HG03558 (cell line): ENCODE measurements at regions not wholly inside any gene's neighbourhood (a gene's known extent, or its start where the extent isn't known, plus 50 kb on each side); places are given as distances from the start of the nearest gene placed in this dataset.
"Not testable (repeated sequence)": the region's sequence is repeated elsewhere in the genome, so short reads cannot be mapped to it uniquely, and the experiment has no call there.

Experiments
- ATAC-seq: cut with Tn5 transposase; IDR thresholded peaks from one replicate; pipeline ENCODE4 v1.9.1; 2021; ENCODE audit warnings: moderate number of reproducible peaks; ENCODE audit not compliant: unreplicated experiment; ENCODE audit errors: extremely low read depth

DNA sequence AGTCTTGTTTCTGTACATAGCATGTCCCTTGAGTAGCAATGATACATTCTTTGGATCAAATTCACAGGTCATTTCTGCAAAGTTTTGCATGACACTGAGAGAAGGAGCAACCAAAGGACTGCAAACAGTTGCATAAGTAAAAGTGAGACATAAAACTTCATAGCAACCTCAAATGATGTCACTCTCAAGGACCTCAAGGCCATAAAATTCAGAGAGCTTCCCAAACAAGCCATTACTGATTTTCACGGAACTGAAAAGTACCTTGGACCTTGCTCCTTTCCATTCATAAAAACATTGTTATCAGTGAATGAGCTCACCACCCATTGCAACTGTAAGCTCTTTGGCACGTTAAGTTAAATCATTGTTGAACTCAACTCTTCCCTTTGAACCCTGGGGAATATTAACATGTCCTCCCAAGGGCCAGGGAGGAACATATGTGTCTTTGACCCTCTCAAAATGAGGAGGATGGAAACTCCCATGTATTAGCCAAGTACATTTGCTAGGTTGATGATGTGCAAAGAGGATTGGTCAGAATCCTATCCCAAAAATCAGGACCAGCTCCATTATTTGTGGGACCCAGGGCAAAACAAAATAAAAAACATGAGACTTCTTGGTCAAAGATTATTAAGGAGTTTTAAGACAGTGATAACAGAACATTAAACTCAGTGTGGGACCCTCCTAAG lies 275.0 kb upstream of the DYNLRB2 start:
- ATAC-seq, result no peak

GRCh38 chr16:80263848-80264694 lies 276.7 kb upstream of the DYNLRB2 start:
- no peak for ATAC-seq

DNA sequence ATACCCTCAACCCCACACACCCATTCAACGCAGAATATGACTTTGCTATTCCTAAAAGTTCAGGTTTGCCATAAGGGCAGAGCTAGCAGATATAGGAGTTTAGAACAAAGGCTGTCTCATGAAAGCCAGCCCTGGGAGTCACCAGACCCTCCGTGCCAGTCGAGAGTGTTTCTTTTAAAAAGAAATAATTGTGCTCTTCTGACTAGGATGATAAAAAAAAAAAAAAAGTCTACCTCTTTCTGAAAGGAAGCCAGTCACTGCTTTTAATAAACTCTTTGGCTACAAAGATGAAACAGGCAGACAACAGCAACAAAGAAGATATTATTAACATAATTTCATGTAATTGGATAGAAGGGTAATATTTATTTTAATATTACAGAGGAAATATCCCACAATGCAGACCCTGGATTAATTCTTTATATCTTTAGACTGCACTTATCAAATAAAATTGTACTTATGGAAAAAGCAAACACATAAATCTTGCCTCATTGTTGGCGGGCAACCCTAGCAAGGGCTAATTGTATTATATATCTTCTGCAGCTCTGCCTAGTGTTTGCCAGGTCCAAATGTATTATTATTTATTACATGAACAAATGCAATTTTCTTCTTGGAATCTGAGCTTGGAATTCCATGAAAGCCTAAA lies 277.5 kb upstream of the DYNLRB2 start:
- no peak for ATAC-seq

DNA sequence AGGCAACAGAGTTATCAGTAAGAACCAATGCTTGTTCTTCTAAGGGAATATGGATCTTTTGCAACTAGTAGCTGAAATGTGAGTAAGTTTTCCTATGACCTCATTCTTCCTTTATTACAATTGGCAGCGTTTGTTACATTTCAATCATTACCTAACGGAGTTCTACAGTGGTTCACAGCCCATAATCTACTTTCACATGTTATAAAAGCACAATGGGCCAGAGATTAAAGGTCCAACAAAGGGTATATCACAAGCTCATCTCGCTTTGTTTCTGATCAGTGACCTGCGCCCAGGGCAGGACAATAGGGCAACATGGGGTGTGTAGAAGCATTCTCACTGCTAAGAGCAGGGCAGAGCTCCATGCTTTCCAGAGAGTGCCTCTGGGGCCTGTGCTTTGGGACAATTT lies 279.9 kb upstream of the DYNLRB2 start:
- no peak for ATAC-seq

DNA sequence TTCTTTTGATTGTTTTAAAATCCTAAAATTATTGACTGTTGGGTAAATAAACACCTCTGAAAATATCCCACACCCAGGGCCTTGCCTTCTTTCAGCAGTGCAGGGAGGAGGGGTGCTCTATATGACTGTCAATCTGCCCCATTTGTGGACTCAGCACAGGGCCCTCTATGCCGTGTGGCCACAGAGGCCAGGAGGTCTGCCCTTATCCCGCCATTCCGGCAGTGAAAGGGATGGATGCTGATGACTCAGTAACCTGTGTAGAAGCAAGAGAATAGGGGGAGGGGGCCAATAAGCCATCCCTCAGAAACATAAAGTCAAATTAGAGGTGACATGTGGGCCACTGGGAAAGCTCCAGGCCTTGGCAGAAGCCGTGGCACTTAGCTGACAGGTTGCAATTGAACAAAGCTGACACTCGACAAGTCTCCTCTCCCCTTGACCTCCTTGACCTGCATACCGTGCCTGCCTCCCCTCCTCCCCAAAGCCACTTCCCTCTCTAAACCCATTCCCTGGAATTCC lies 281.4 kb upstream of the DYNLRB2 start:
- no peak for ATAC-seq

- ATAC-seq, result no peak
These were observed 282.4 kb upstream of the DYNLRB2 start for GRCh38 chr16:80258407-80258806.

GRCh38 chr16:80254970-80255369 lies 285.8 kb upstream of the DYNLRB2 start:
- ATAC-seq, result no peak

DNA sequence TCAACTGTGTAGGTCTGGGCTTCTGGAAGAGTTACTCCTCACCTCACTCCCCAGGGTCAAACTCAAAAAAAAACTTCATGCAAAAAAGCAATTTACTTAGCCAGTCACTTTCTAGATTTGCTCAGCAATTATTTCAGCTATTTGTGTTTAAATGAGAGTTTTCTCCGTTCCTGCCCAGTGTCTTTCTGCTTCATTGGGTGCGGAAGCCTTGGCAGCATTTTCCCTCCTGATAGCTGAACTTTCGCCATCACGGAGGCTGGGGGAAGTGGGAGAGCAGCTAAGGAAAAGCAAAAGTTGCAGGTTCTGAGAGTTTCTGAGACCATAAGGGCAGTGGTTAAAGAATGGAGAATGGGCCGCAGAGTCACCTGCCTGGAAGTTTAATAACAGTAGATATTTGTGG lies 287.1 kb upstream of the DYNLRB2 start:
- ATAC-seq, result no peak

- ATAC-seq, result no peak
These were observed 290.4 kb upstream of the DYNLRB2 start for GRCh38 chr16:80250381-80250780.

- ATAC-seq, result not testable (repeated sequence)
These were observed 297.5 kb upstream of the DYNLRB2 start for GRCh38 chr16:80243303-80243702.

- not testable (repeated sequence) for ATAC-seq
These were observed 298.5 kb upstream of the DYNLRB2 start for GRCh38 chr16:80242279-80242678.

DNA sequence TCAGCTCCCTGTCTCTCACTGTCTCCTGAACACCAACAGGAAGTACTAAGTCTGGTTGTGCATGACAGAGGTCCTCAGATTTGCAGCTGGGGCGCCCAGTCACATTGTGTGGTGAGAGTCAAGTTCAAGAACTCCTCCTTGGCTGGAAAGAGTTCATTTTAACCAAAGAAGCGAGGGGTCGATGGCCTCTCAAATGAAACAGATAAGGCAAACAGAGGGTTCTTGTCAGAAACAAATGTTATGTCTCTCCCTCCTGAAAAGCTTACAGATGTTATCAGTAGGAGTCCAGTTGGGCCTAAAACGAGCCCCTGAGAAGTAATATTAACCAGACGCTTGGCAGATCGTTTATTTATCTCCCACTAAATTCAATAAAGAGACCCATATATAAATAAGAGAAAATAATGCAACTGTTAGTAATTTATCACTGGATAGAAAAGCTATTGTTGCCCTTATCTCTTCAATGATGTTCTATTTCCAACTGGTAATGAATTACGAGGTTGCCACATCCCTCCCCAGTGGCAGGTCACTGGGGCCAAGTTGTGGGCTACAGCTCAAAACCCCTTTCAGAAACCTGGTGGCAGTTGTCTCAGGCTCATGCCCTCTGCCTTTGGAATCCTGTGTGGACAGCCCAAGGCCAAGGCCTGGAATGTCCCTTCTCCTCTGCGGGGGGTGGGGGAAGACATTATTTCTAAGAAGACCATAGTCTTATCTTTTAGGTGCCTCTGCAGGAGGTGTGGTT lies 307.5 kb upstream of the DYNLRB2 start:
- no peak for ATAC-seq

DNA sequence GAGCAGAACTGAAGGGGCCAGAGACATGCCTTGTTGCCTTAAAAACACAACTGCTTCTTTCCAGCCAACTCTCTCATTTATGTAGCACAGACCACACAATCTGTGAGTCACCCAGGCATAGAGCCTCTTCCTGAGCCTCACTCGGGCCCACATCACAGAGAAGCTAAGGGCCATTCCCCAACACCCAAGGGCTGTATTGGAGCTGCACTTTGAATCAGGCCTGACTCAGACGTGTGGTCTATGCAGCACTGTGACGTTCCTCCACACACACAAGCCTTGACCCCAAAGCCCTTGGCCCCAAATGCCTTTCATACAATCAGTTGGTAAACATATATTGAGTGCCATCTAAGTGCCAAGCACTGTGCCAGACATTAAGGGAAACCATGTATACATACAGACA lies 308.9 kb upstream of the DYNLRB2 start:
- ATAC-seq, result peak; percentile 91

DNA sequence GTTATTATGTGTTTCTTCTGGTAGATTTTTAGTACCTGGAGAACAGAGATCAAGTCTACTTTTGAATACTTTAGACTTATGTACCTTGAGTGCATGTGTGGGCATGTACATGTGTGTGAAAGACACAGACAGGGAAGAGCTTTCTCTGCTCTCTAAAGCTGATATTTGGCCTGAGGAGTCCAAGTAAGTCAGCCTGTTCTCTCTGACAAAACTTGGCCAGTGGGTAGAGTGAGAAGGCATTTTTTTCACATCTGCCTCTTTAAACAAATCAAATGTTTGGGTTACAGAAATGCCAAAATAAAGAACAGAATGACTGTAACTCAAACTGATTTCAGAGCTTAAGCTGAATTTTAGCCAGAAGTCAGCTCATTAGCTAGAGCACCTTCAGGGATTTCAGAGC lies 309.7 kb upstream of the DYNLRB2 start:
- ATAC-seq, result no peak

DNA sequence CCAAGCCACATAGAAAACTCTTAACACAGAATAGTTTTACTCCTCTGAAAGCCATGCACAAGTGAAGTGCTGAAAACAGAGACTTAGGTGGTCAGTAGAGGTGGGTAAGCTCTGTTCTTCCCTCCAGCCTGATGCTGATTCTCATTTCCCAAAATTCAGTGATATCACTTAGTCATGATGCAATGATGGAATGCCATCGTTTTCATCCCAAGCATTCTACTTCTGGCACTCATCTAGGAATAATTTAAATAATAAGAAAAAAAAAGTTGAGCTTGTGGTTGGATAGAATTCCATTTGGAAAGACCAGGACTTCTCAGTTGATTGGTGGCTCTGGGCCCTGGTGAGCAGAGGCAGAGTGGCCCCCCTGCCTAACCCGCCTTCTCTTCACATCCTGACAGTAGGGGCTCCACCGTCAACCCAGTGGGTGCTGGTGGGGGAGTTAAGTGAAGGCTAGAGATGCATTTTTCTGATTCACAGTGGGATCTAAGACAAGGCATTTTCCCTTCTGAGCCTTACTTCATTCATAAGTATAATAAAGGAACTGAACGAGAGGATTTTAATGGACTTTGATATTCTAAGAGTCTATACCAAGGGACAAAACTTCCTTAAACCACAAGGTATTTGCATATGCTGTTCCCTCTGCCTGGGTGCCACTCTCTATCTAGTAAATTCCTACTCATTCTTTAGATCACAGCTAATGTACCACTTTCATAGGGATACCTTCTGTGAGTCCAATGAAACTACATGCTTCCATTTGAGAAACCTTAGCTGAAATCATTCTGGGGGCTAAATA lies 310.3 kb upstream of the DYNLRB2 start:
- ATAC-seq, result no peak

DNA sequence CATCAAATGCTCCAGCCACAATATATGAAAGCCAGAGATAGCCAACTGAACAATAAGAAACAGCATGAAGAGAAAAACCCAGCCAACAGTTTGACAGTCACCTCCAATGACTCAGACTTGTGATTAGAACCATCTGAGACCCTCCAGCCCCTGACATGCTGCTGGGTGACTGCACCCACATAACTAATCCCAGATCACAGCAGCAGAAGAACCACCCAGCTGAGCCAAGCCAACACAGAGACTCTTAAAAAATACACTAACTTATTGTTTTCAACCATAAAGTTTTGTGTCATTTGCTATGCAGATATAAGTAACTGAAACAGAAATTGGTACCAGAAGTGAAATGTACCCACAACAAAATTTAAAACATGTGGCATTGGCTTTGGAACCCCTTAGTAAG lies 314.3 kb upstream of the DYNLRB2 start:
- no peak for ATAC-seq

DNA sequence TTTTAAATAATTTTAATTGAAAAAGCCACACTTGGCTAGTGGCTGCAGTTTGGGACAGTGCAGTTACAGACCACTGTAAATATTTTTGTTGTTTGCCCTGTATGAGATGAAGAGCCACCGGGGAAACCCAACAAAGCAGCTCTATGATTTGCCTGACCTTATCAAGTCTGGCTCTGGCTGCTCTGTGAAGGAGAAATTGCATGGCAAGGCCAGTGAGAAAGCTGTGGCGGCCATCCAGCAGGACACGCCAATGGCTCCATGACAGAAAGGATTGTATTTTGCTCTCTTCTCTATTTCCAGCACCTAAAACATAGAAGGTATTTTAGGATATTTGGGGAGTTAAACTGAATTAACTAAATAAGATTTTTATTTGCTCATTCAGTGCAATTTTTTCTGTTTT lies 330.0 kb upstream of the DYNLRB2 start:
- no peak for ATAC-seq

GRCh38 chr16:80208743-80209142 lies 332.1 kb upstream of the DYNLRB2 start:
- no peak for ATAC-seq

- ATAC-seq, result no peak
These were observed 332.8 kb upstream of the DYNLRB2 start for GRCh38 chr16:80208015-80208414.

GRCh38 chr16:80203821-80204220 lies 337.0 kb upstream of the DYNLRB2 start:
- ATAC-seq, result no peak
